CD4-positive, alpha-beta T cell (primary cell): ENCODE measurements at regions not wholly inside any gene's neighbourhood (a gene's known extent, or its start where the extent isn't known, plus 50 kb on each side); places are given as distances from the start of the nearest gene placed in this dataset.

Experiments
- ATAC-seq: fragments of 200-7000 bp; cut with Tn5 transposase; one replicate; pipeline ENCODE4 v1.10.0; 2022; ENCODE audit warnings: mild to moderate bottlenecking; ENCODE audit not compliant: poor library complexity
- CTCF ChIA-PET: fragments of 350-600 bp; sonication (Branson Sonifier 250); formaldehyde crosslinking; loops from one replicate; lab custom pipeline; 2021; ENCODE audit warnings: antibody characterized with exemption, inconsistent platforms; lab: Charles Lee
- POLR2A ChIA-PET: fragments of 350-600 bp; sonication (Branson Sonifier 250); formaldehyde crosslinking; loops from one replicate; lab custom pipeline; 2021; ENCODE audit warnings: antibody characterized with exemption, inconsistent platforms; lab: Charles Lee
- DNase-seq, 14 experiments: peaks; one replicate each; pipeline ENCODE4 v3.0.0-alpha.2; 2013 to 2020; ENCODE audit warnings: mixed read lengths in 2 of 14
- H3K27ac ChIP-seq, 2 donors: one replicate each; pipeline versions ENCODE4 v1.5.1 to v1.7.0; 2013; ENCODE audit warnings: low read length in 2 of 2, low read depth in 1 of 2, mild to moderate bottlenecking in 1 of 2
- H3K27me3 ChIP-seq, 2 experiments: 1 replicate in 1 of 2; 2 replicates in 1 of 2; pipeline versions ENCODE4 v1.6.1 to v1.7.0; 2013; ENCODE audit warnings: low read length in 2 of 2, control low read depth in 1 of 2, mild to moderate bottlenecking in 1 of 2, moderate library complexity in 1 of 2; ENCODE audit not compliant: insufficient read depth in 2 of 2, control insufficient read depth in 1 of 2
- H3K36me3 ChIP-seq: one replicate; pipeline ENCODE4 v1.6.1; 2013; ENCODE audit warnings: low read length, control low read depth; ENCODE audit not compliant: insufficient read depth
- H3K4me1 ChIP-seq: one replicate; pipeline ENCODE4 v1.6.1; 2013; ENCODE audit warnings: low read length, control low read depth; ENCODE audit not compliant: insufficient read depth
- H3K4me3 ChIP-seq: one replicate; pipeline ENCODE4 v1.5.1; 2013; ENCODE audit warnings: mild to moderate bottlenecking, low read length, moderate library complexity
- H3K9me3 ChIP-seq, 2 experiments: 1 replicate in 1 of 2; 2 replicates in 1 of 2; pipeline versions ENCODE4 v1.6.1 to v1.7.0; 2013; ENCODE audit warnings: low read length in 2 of 2, mild to moderate bottlenecking in 2 of 2, control low read depth in 1 of 2, moderate library complexity in 1 of 2; ENCODE audit not compliant: control insufficient read depth in 1 of 2, insufficient read depth in 1 of 2
- H3K27ac Mint-ChIP-seq: one replicate; pipeline ENCODE4 v1.8.0; 2020; ENCODE audit warnings: mixed read lengths
- H3K27me3 Mint-ChIP-seq: one replicate; pipeline ENCODE4 v1.8.0; 2021; ENCODE audit warnings: mixed read lengths
- H3K36me3 Mint-ChIP-seq: one replicate; pipeline ENCODE4 v1.8.0; 2021; ENCODE audit warnings: low read depth, mixed read lengths
- H3K4me1 Mint-ChIP-seq: one replicate; pipeline ENCODE4 v1.8.0; 2021; ENCODE audit warnings: low read depth, mixed read lengths
- H3K4me3 Mint-ChIP-seq: one replicate; pipeline ENCODE4 v1.8.0; 2020; ENCODE audit warnings: mild to moderate bottlenecking, mixed read lengths
- H3K9me3 Mint-ChIP-seq: one replicate; pipeline ENCODE4 v1.8.0; 2020; ENCODE audit warnings: mixed read lengths
- CTCF ChIP-seq: fragments of 200-600 bp; IDR thresholded peaks from one replicate; pipeline ENCODE4 v1.8.0; 2022; ENCODE audit warnings: antibody characterized with exemption, mild to moderate bottlenecking
- intact Hi-C, 2 experiments: fragments of 100-400 bp; cut with DNase I in 1 of 2; cut with micrococcal nuclease in 1 of 2; formaldehyde crosslinking; loops; one replicate each; pipeline versions ENCODE4 v1.15.1 to v1.9.0; 2023 to 2025; cut with DNase I, micrococcal nuclease

GRCh38 chr6:14664112-14664601 is 546.6 kb downstream of the CD83 start:
- POLR2A ChIA-PET: no interaction called here
- ATAC-seq (peak; percentile 65), DNase-seq (peak in 11 of 14 experiments; percentile 0 to 61 (median 18))
- Mint-ChIP-seq H3K9me3 (no peaks in the 10 kb centered on the region), H3K4me3 (peak overlapping the region; percentile 47), H3K36me3 (no peaks in the 10 kb centered on the region), H3K4me1 (peaks cover 27% of the 10 kb centered on the region), H3K27ac (peak overlapping the region; percentile 74), H3K27me3 (no peaks in the 10 kb centered on the region)
- Histone ChIP-seq H3K27me3 (no peaks in the 10 kb centered on the region), H3K36me3 (no peaks in the 10 kb centered on the region), H3K4me3 (no peak overlapping the region), H3K27ac (no peak overlapping the region), H3K9me3 (no peaks in the 10 kb centered on the region), H3K4me1 (peaks cover 38% of the 10 kb centered on the region)
- CTCF ChIA-PET: no interaction called here
- no peak for TF ChIP-seq CTCF
- intact Hi-C loops: loop anchor here in 1 of 2 experiments (2.0 kb wide), 1 partner anchor 387 kb away; no protein-coding TSS in a partner anchor

- H3K27ac ChIP-seq: no peak overlapping the region
- no peaks in the 10 kb centered on the region for H3K36me3 Mint-ChIP-seq
- intact Hi-C loops: loop anchor here in 1 of 2 experiments (2.0 kb wide), 1 partner anchor 388 kb away; no protein-coding TSS in a partner anchor
- TF ChIP-seq CTCF: no peak
- no peaks in the 10 kb centered on the region for H3K36me3 ChIP-seq
- peaks cover 38% of the 10 kb centered on the region for H3K4me1 ChIP-seq
- H3K9me3 Mint-ChIP-seq: no peaks in the 10 kb centered on the region
- H3K27me3 Mint-ChIP-seq: no peaks in the 10 kb centered on the region
- POLR2A ChIA-PET: no interaction called here
- DNase-seq (peak in 2 of 14 experiments; percentile 29), ATAC-seq (no peak)
- H3K4me3 ChIP-seq: no peak overlapping the region
- peaks cover 27% of the 10 kb centered on the region for H3K4me1 Mint-ChIP-seq
- CTCF ChIA-PET: no interaction called here
- peak overlapping the region; percentile 47 for H3K4me3 Mint-ChIP-seq
- H3K9me3 ChIP-seq: no peaks in the 10 kb centered on the region
- H3K27me3 ChIP-seq: no peaks in the 10 kb centered on the region
- peak overlapping the region; percentile 74 for H3K27ac Mint-ChIP-seq
These were observed 547.2 kb downstream of the CD83 start for GRCh38 chr6:14664621-14665315.

GRCh38 chr6:14665827-14666724 is 548.5 kb downstream of the CD83 start:
- H3K27ac ChIP-seq: no peak overlapping the region
- Mint-ChIP-seq H3K36me3 (no peaks in the 10 kb centered on the region), H3K27ac (peak overlapping the region; percentile 3), H3K9me3 (no peaks in the 10 kb centered on the region), H3K4me1 (peaks cover 27% of the 10 kb centered on the region), H3K4me3 (no peak overlapping the region), H3K27me3 (no peaks in the 10 kb centered on the region)
- no peak overlapping the region for H3K4me3 ChIP-seq
- ChIA-PET CTCF (no interaction called here), POLR2A (no interaction called here)
- DNase-seq (peak in 3 of 14 experiments; percentile 25 to 81 (median 70)), ATAC-seq (no peak)
- H3K9me3 ChIP-seq: no peaks in the 10 kb centered on the region
- intact Hi-C loops: loop anchor here in 1 of 2 experiments (2.0 kb wide), 1 partner anchor 389 kb away; no protein-coding TSS in a partner anchor
- no peak for TF ChIP-seq CTCF
- H3K4me1 ChIP-seq: peaks cover 33% of the 10 kb centered on the region
- no peaks in the 10 kb centered on the region for H3K36me3 ChIP-seq
- H3K27me3 ChIP-seq: no peaks in the 10 kb centered on the region
